ENCODE measurements at regions not wholly inside any gene's neighbourhood (a gene's known extent, or its start where the extent isn't known, plus 50 kb on each side); places are given as distances from the start of the nearest gene placed in this dataset.

DNA sequence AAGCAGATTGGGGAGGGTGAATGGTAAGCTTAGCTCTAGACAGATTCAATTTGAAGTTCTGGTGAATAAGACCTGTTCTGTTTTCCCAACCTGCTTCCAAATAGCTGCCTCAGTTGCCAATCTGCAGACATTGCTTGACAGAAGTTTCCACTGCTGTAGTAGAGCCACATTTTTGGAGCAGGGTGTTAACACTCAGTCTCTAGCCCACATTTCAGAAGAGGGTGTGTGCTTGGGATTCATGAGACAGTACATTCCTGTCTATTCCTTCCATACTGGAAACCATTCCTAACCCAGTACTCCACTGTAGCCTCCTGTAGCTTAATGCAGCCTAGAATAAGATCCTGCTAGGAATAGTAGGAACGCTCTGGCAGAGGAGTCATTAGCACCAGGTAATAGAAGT is 450.5 kb downstream of the NUF2 start:
- TF ChIP-seq, protein P1, sequence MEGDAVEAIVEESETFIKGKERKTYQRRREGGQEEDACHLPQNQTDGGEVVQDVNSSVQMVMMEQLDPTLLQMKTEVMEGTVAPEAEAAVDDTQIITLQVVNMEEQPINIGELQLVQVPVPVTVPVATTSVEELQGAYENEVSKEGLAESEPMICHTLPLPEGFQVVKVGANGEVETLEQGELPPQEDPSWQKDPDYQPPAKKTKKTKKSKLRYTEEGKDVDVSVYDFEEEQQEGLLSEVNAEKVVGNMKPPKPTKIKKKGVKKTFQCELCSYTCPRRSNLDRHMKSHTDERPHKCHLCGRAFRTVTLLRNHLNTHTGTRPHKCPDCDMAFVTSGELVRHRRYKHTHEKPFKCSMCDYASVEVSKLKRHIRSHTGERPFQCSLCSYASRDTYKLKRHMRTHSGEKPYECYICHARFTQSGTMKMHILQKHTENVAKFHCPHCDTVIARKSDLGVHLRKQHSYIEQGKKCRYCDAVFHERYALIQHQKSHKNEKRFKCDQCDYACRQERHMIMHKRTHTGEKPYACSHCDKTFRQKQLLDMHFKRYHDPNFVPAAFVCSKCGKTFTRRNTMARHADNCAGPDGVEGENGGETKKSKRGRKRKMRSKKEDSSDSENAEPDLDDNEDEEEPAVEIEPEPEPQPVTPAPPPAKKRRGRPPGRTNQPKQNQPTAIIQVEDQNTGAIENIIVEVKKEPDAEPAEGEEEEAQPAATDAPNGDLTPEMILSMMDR (IDR thresholded peaks at IDR 0.05; ENCODE audit: low read depth, low read length) = no peak
- in situ Hi-C loops (cut with HindIII; ENCODE audit: low sequenced_read_pairs) = no loop called here
- no peak overlapping the region for H3K4me3 ChIP-seq (ENCODE audit: low read depth, low read length)

DNA sequence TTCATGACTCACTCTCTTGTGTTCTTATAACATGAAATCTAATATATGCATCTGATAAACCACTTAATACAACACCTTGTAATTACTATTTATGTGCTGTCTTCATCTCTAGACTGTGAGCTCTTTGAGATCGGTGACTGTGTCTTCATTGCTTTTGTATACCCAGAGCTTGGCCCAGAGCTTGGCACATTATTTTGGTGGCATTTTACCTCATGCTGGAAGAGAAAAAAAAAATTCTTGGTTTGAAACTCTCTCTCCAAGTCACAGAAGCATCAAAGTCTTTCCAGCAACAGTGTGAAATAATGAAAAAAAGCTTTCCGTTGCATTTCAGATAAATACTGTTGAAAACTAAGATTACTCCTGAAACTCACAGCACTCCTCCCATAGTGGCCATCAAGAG is 451.6 kb downstream of the NUF2 start:
- TF ChIP-seq, protein P1 (IDR thresholded peaks at IDR 0.05; ENCODE audit: low read depth, low read length) = no peak
- H3K4me3 ChIP-seq (ENCODE audit: low read depth, low read length) = no peak overlapping the region
- in situ Hi-C loops (cut with HindIII; ENCODE audit: low sequenced_read_pairs) = no loop called here
- DNase-seq (ENCODE audit: low read depth, low spot score) = no peak

More for the DNA sequence above, 450.5 kb downstream of the NUF2 start:
- no peak for DNase-seq (ENCODE audit: low read depth, low spot score)

DNA sequence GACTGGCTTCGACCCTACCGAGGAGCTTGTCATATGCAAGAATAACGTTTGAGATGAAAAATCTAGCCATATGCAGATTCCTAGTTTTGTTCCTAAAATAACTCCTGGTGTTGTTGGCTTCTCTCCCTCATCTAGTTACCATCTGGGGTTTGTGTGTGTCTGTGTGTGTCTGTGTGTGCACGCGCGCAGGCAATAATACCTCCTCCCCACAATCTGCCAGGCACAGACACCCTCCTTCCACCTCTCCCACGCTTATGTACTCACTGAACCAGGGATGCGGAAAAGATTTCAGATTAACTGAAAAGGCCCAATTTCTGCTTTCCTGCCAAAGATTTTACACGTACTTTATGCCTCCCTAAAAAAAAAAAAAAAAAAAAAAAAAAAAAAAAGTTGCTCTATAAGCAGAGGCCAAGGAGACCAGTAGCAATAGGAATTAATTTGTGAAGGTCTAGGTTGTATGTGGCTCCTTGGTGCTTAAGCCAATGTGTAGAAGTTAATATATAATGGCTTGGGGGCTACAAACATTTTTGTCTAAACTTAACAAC is 452.7 kb downstream of the NUF2 start:
- DNase-seq (ENCODE audit: low read depth, low spot score) = no peak
- H3K4me3 ChIP-seq (ENCODE audit: low read depth, low read length) = no peak overlapping the region
- TF ChIP-seq, protein P1 (IDR thresholded peaks at IDR 0.05; ENCODE audit: low read depth, low read length) = no peak
- in situ Hi-C loops (cut with HindIII; ENCODE audit: low sequenced_read_pairs) = no loop called here

DNA sequence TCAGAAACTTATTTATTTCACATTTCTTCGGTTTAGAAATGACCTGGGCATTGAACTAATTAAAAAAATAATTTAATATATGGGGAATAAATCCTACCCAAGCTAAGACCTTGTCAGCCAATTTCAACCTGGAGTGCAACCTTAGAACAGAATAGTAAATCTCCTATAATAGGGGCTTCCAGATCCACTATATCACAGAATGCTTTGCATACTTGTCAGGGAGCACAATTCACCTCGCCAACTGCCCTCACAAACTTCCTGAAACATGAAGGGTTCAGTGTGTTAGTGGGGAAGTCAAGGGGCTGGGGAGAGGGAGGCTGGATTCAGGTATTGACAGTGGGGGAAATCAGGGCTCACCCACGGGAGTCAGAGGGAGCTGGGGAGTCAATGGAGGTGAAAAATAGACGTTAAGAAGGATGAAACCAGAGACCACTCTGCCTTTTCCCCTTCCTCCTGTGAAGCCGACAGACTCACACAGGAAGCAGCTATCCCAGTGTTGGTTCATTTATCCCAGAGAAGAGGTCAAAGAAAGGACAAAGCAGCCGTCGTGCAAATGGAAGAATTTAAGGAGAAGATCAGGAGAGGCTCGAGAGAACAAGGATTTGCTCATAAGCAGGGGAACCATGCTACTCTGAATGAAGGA is 453.3 kb downstream of the NUF2 start:
- TF ChIP-seq, protein P1 (IDR thresholded peaks at IDR 0.05; ENCODE audit: low read depth, low read length) = no peak
- no peak for DNase-seq (ENCODE audit: low read depth, low spot score)

DNA sequence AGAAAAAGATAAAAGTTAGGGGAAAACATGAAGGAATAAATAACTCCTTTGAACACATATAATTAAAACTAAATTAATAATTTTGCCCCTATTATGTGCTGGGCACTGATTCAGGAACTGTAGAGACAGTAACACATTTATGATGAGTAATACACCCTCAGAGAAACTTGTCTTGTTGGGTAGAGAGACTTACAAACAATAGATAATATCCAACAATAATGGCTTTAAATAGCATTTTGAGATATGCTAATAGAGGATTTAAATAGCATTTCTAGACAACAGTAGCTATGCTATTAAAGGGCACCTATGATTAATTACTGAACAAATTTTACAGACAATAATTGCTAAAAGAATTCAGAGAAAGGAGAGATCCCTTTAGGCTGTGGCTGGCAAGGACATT is 455.5 kb downstream of the NUF2 start:
- in situ Hi-C loops (cut with HindIII; ENCODE audit: low sequenced_read_pairs) = no loop called here
- TF ChIP-seq, protein P1 (IDR thresholded peaks at IDR 0.05; ENCODE audit: low read depth, low read length) = no peak
- no peak for DNase-seq (ENCODE audit: low read depth, low spot score)

More for the DNA sequence above, 453.3 kb downstream of the NUF2 start:
- H3K4me3 ChIP-seq (ENCODE audit: low read depth, low read length) = no peak overlapping the region
- in situ Hi-C loops (cut with HindIII; ENCODE audit: low sequenced_read_pairs) = no loop called here

DNA sequence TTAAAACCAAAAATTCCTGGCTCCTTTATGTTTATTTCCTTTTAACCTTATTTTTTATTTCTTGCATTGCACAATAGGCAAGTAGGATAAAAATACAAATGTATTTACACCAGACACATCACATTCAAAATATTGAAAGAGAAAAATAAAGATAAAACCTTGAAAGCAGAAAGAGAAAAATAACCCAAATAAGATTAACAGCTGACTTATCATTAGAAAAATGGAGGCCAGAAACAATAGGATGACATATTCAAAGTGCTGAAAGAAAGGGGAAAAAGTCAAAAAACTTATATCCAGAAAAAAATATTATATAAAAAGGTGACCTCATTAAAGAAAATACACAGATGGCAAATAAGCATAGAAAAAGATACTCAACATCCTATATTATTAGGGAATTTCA is 459.4 kb downstream of the NUF2 start:
- no peak for DNase-seq (ENCODE audit: low read depth, low spot score)
- no peak overlapping the region for H3K4me3 ChIP-seq (ENCODE audit: low read depth, low read length)
- TF ChIP-seq, protein P1 (IDR thresholded peaks at IDR 0.05; ENCODE audit: low read depth, low read length) = no peak
- in situ Hi-C loops (cut with HindIII; ENCODE audit: low sequenced_read_pairs) = no loop called here

More for the DNA sequence above, 455.5 kb downstream of the NUF2 start:
- no peak overlapping the region for H3K4me3 ChIP-seq (ENCODE audit: low read depth, low read length)
